Coronary artery (tissue), 2 donors: ENCODE measurements at regions not wholly inside any gene's neighbourhood (a gene's known extent, or its start where the extent isn't known, plus 50 kb on each side); places are given as distances from the start of the nearest gene placed in this dataset.
"Not testable (repeated sequence)": the region's sequence is repeated elsewhere in the genome, so short reads cannot be mapped to it uniquely, and the experiment has no call there.

Source experiments
- DNase-seq: peaks from one replicate; pipeline ENCODE4 v3.0.0-alpha.2; 2017; ENCODE audit warnings: low spot score
- H3K27ac ChIP-seq, 2 donors: fragments of 200-600 bp; sonication (generic); one replicate each; pipeline ENCODE4 v1.5.1; 2016 to 2019
- H3K4me3 ChIP-seq: fragments of 200-600 bp; sonication (generic); 2 replicates; pipeline ENCODE4 v1.5.1; 2016; ENCODE audit warnings: mild to moderate bottlenecking, moderate library complexity
- TF ChIP-seq, protein P1 (sequence below): fragments of 200-600 bp; sonication (generic); IDR thresholded peaks from one replicate; pipeline ENCODE4 v1.5.1; 2019; ENCODE audit warnings: antibody characterized with exemption

DNA sequence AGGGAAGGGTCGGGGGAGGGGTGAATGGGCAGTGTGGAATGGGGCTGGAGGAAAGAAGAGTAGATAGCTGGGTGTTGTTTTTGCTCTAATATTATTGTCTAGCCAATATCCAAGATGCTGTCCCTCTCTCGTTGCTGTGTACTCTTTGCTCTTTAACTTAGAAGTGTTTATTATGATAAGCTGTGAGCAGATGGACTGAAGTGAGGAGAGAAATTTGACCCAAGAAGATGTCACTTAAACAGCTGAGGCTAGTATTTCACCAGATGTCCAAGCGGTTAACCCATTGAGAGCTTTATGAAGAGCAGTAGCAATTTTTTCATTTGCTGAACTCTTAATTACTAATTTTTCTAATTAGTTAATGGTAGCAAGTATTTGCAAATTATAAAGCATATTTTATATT is 212.2 kb upstream of the TP63 start:
- Histone ChIP-seq H3K4me3 (no peak overlapping the region), H3K27ac (no peak overlapping the region)
- DNase-seq = no peak
- TF ChIP-seq, protein P1, sequence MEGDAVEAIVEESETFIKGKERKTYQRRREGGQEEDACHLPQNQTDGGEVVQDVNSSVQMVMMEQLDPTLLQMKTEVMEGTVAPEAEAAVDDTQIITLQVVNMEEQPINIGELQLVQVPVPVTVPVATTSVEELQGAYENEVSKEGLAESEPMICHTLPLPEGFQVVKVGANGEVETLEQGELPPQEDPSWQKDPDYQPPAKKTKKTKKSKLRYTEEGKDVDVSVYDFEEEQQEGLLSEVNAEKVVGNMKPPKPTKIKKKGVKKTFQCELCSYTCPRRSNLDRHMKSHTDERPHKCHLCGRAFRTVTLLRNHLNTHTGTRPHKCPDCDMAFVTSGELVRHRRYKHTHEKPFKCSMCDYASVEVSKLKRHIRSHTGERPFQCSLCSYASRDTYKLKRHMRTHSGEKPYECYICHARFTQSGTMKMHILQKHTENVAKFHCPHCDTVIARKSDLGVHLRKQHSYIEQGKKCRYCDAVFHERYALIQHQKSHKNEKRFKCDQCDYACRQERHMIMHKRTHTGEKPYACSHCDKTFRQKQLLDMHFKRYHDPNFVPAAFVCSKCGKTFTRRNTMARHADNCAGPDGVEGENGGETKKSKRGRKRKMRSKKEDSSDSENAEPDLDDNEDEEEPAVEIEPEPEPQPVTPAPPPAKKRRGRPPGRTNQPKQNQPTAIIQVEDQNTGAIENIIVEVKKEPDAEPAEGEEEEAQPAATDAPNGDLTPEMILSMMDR = no peak

DNA sequence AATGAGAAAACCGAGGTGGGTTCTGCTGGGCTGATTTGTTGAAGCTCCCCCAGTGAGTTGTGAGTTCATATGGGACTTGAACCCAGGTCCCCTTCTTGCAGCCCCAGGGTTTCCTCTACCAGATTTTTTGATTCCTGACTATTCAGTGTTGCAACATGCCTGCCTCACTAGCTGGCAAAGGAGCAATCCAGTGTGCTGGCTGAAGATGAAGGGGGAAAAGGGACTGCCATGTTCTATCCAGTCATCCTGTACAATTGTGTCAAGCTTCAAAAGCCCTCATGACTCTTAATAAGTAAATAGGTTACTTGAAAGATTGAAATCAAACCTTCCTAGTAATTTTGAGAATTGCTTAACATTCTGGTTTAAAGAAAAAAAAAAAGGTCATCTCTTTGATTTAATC is 211.5 kb upstream of the TP63 start:
- Histone ChIP-seq H3K27ac (no peak overlapping the region), H3K4me3 (no peak overlapping the region)
- TF ChIP-seq, protein P1 = no peak
- no peak for DNase-seq

DNA sequence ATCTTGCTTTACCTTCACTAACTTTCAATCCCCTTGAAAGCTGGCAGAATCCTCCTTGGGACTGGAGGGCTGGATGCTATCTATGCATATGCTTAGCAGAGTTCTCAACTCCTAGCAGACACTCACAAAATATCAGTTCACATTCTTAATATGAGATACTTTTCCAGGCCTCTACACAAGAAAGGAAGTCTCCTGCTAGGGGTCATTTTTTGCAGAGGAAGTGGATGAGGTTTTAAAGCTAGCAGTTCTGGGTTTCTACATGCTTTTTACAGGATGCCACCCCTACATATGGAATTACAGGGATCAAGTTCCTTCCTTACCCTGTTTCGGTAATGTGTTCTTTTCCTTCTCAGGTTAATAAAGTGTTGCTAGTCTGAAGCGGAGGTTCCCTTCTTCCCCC is 206.3 kb upstream of the TP63 start:
- DNase-seq = no peak
- H3K27ac ChIP-seq = no peak overlapping the region
- TF ChIP-seq, protein P1 = no peak
- no peak overlapping the region for H3K4me3 ChIP-seq

DNA sequence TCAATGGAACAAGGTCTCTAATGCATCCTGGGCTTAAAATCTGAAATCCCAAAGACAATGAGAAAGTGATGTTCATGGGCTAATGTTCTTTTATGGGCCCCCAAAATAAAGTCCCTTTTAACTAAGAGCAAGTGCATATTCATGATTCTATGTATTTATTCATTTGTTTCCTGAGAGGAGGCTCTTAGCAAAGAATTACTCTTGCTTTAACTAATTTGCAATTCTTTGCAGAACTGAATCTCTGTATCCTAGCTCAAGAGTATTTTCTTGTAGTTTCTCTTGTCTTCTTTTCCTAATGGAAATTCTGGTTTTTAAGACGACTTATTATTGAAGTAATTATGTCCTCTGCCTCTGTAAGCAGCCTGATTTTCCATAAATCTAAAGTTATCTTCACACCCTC is 202.2 kb upstream of the TP63 start:
- TF ChIP-seq, protein P1 = no peak
- no peak overlapping the region for H3K27ac ChIP-seq
- no peak for DNase-seq
- no peak overlapping the region for H3K4me3 ChIP-seq

DNA sequence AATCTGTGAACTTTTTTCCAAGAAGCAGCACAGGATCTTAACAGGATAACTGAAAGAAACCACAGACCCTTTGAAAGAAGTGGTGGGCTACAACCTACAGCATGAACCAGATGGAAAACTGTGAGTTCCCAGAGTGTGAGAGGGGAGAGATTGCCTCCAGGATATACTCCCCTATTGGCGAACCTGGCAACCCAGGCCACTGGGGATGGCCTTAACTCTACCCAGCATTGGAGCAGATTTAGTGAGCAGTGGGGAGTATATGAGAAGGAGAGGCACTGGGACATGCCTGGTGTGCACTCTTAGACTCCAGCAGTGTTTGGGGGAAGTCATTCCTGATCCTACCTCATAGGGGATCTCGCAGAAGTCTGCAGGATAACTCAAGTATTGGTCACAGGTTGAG is 201.0 kb upstream of the TP63 start:
- TF ChIP-seq, protein P1 = no peak

DNA sequence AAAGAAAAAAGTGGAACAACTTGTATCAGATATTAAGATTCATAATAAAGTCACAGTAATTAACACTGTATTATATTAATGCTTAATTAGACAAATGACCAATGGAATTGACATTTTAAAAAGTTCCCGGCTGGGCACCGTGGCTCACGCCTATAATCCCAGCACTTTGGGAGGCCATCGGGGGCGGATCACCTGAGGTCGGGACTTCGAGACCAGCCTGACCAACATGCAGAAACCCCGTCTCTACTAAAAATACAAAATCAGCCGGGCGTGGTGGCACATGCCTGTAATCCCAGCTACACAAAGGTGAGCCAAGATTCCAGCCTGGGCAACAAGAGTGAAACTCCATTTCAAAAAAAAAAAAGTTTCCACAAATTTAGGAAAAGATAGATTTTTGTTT is 188.9 kb upstream of the TP63 start:
- H3K4me3 ChIP-seq, DNase-seq, H3K27ac ChIP-seq: not testable (repeated sequence)

More for the DNA sequence above, 201.0 kb upstream of the TP63 start:
- Histone ChIP-seq H3K4me3 (no peak overlapping the region), H3K27ac (no peak overlapping the region)
- DNase-seq = no peak

DNA sequence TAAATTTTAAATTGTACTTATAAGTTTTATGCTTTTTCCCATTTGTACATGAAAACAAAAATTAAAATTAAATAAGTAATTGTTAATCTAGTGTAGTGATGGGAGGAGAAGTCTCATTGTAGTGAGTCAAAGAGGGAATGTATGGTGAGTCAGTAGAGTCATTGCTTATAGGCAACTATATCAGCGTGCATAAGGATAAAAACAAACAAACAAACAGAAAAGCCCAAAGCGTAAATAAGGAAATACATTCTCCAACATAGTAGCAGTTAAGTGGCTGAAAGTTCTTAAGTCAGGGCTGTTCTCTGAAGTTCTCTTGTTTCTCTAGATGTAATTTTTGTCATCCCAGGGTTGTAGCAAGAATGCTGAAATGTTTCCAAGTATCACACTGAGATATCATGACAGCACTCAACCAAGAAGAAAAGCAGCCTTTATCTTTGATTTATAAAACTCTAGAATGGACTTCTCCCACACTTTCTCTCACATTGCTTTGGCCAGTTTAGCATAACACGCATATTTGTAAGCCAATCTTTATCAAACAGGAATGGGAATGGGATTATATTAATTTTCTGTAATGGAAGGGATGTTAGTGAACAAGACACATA is 184.1 kb upstream of the TP63 start:
- Histone ChIP-seq H3K27ac (no peak overlapping the region), H3K4me3 (no peak overlapping the region)
- DNase-seq = no peak
- TF ChIP-seq, protein P1 = no peak

DNA sequence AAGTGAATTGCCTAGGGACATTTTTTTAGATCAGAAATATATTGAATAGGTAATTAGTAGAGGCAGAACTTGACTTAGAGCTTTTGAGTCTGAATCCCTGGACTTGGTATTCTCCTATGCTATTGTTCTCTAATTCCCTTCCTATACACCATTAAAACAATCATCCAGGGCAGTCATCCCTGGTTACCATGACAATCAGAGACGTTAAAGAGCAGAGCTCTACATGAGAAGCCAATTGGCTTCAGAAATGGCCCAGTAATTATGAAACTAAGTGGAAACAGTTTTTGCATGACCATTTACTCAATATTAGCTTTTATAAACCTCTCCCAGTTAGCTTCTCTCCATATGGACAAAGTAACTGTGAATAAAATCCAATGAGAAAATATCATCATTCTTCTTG is 182.1 kb upstream of the TP63 start:
- TF ChIP-seq, protein P1 = no peak
- Histone ChIP-seq H3K4me3 (no peak overlapping the region), H3K27ac (no peak overlapping the region)
- DNase-seq = no peak
